ENCODE measurements at regions not wholly inside any gene's neighbourhood (a gene's known extent, or its start where the extent isn't known, plus 50 kb on each side); places are given as distances from the start of the nearest gene placed in this dataset.
A peak's percentile ranks its signal among the peaks of the same experiment; 100 is the strongest.
"Not testable (repeated sequence)": the region's sequence is repeated elsewhere in the genome, so short reads cannot be mapped to it uniquely, and the experiment has no call there.

DNA sequence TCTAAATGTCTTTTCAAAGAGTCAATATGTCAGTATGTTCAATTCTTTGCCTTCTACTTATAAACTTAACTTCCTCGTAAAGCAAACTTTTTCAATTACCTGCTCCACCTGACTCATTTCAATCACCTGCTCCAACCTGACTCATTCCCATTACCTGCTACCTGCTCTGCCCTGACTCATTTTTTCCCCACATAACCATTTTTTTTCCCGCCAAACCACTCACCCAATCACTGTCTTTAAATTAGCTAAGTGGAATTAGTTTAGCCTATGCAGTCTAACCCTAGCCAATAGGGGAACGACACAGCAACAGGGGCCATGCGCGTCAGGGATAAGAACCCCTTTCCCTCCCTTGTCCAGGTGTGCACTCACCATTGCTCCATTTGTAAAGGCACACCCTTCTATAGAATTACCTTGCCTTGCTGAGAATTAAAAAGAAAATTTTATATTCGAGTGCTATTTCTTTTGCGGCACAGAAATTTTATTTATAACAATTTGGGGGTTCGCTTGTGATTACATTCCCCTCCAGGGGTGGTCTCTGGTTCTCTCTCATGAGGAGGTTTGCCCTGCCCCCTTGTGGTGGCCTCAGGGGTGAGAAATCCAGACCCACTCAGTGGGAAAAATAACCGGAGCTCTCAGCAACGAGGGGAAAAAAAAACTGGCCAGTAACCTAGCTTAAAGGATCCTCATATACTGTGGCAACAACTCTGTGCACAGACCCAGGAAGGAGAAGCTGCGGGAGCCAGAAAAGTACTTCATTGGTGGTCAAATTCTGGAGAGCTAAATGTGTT, 193.1 kb downstream of the ZNF486 start:
- TF ChIP-seq EZH2 (IDR thresholded peaks at IDR 0.05; ENCODE audit: low read depth): no peak
- TF ChIP-seq CTCF (conservative IDR thresholded peaks at IDR 0.05): 0 out of 2 replicates have a peak, but pooled peaks have one; percentile 21
- no TSS peak for BruUV-seq (replicated peaks)
- no peak for DNase-seq

DNA sequence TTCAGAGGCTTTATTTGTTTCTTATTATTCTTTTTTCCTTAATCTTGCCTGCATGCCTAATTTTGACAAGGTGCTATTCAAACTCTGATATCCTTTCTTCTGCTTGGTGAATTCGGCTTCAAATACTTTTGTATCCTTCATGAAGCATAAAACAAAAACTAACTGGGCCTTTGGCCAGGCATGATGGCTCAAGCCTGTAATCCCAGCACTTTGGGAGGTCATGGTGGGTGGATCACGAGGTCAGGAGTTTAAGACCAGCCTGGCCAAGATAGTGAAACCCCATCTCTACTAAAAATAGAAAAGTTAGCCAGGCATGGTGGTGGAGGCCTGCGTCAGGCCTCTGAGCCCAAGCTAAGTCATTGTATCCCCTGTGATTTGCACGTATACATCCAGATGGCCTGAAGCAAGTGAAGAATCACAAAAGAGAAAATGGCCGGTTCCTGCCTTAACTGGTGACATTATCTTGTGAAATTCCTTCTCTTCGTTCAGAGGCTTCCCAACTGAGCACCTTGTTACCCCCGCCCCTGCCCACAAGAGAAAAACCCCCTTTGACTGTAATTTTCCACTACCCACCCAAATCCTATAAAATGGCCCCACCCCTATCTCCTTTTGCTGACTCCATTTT, 191.9 kb downstream of the ZNF486 start:
- H3F3A ChIP-seq (ENCODE audit: insufficient read depth, low read depth); H3K4me1 ChIP-seq (replicated peaks; ENCODE audit: insufficient read depth); H3K9me3 ChIP-seq (ENCODE audit: insufficient read depth, low read depth); H3K79me2 ChIP-seq (ENCODE audit: low read depth); H4K20me1 ChIP-seq (ENCODE audit: insufficient read depth); H2AFZ ChIP-seq; BruUV-seq (replicated peaks); POLR2A ChIA-PET (ENCODE audit: unreplicated experiment); H3K4me3 ChIP-seq; H3K9me2 ChIP-seq (ENCODE audit: insufficient read depth); H3K36me3 ChIP-seq (ENCODE audit: low read depth); intact Hi-C loops (cut with micrococcal nuclease; ENCODE audit: unreplicated experiment); DNase-seq; H3K27ac ChIP-seq; H3K4me2 ChIP-seq; H3K27me3 ChIP-seq (ENCODE audit: insufficient read depth, low read depth); CTCF ChIA-PET: not testable (repeated sequence)

More for the DNA sequence above, 193.1 kb downstream of the ZNF486 start:
- intact Hi-C loops (cut with micrococcal nuclease; ENCODE audit: unreplicated experiment): no loop called here
- Histone ChIP-seq H3K4me1 (replicated peaks; ENCODE audit: insufficient read depth) (no peaks in the 10 kb centered on the region), H3K9me2 (ENCODE audit: insufficient read depth) (no peaks in the 10 kb centered on the region), H3K27ac (no peak overlapping the region), H3F3A (ENCODE audit: insufficient read depth, low read depth) (no peaks in the 10 kb centered on the region), H4K20me1 (ENCODE audit: insufficient read depth) (no peaks in the 10 kb centered on the region), H2AFZ (no peak overlapping the region), H3K27me3 (ENCODE audit: insufficient read depth, low read depth) (no peaks in the 10 kb centered on the region), H3K4me2 (no peak overlapping the region), H3K9me3 (ENCODE audit: insufficient read depth, low read depth) (no peaks in the 10 kb centered on the region), H3K36me3 (ENCODE audit: low read depth) (no peaks in the 10 kb centered on the region), H3K4me3 (no peak overlapping the region), H3K79me2 (ENCODE audit: low read depth) (no peaks in the 10 kb centered on the region)
- ChIA-PET CTCF (no interaction called here), POLR2A (ENCODE audit: unreplicated experiment) (no interaction called here)

DNA sequence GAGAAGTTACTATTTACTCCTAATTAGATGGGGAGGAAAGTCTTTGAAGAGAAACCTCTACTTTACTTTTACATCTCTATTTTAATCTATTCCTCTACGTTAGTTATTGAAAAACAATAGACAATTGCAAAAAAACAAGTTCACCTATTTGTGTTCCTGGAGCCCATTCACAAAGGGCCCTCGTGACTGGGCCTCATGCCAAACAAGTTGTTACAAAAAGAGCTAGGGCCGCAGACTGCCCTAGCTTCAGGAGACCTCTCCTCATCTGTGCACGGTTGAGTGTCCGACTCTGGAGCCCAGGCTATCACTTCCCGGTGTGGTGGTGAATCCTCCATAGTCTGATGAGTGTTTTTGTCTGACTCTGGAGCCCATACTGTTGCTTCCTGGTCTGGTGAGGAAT, 190.9 kb downstream of the ZNF486 start:
- CTCF ChIA-PET: no interaction called here
- intact Hi-C loops (cut with micrococcal nuclease; ENCODE audit: unreplicated experiment): no loop called here
- no peak for TF ChIP-seq CTCF (conservative IDR thresholded peaks at IDR 0.05)
- no peak for TF ChIP-seq EZH2 (IDR thresholded peaks at IDR 0.05; ENCODE audit: low read depth)

More for the DNA sequence above, 190.9 kb downstream of the ZNF486 start:
- Histone ChIP-seq H3K4me2 (no peak overlapping the region), H3K27me3 (ENCODE audit: insufficient read depth, low read depth) (no peaks in the 10 kb centered on the region), H3F3A (ENCODE audit: insufficient read depth, low read depth) (no peaks in the 10 kb centered on the region), H3K79me2 (ENCODE audit: low read depth) (no peaks in the 10 kb centered on the region), H2AFZ (no peak overlapping the region), H3K4me1 (replicated peaks; ENCODE audit: insufficient read depth) (no peaks in the 10 kb centered on the region), H3K27ac (no peak overlapping the region), H3K36me3 (ENCODE audit: low read depth) (no peaks in the 10 kb centered on the region), H3K4me3 (no peak overlapping the region), H3K9me2 (ENCODE audit: insufficient read depth) (no peaks in the 10 kb centered on the region), H4K20me1 (ENCODE audit: insufficient read depth) (no peaks in the 10 kb centered on the region), H3K9me3 (ENCODE audit: insufficient read depth, low read depth) (no peaks in the 10 kb centered on the region)
- POLR2A ChIA-PET (ENCODE audit: unreplicated experiment): no interaction called here
- DNase-seq: no peak
- no TSS peak for BruUV-seq (replicated peaks)

All from PC-9 (cell line).